ENCODE measurements at regions not wholly inside any gene's neighbourhood (a gene's known extent, or its start where the extent isn't known, plus 50 kb on each side); places are given as distances from the start of the nearest gene placed in this dataset.
"Not testable (repeated sequence)": the region's sequence is repeated elsewhere in the genome, so short reads cannot be mapped to it uniquely, and the experiment has no call there.

DNA sequence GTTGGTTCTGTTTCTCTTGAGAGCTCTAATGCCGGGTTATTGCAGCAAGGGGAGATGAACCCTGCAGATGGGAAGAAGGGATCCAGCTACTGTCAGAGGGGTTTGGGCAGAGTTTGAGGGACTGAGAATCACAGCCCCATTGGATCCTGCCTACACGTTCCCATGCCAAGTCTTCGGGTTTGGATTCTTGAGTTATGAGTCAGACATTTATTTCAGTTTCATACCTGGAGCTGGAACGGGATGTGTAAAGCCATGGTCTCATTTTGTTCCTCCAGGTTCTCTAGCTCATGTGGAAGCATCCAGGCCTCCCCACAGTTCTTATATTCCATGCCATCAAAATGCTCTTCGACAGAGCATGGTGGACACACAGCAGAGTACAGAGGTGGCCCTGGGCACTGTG, 275.4 kb upstream of the IRX4 start:
- no peak for DNase-seq

DNA sequence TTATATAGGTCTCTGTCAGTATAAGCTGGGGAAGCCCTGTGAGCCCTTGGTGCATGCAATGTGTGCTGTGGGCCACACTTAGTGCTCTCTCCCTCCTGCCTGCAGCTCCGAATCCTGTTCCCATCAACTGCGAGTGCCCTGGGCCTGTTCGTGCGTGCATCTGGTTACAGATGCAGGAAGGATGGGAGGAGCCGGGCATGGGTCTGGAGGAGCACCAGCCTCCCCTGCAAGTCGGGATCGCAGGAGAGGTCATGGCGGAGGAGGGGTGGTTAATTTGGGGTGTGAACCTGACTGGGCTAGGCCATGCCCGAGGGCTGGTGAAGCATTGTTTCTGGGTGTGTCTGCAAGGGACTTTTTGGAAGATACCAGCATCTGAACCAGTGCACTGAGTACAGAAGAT, 274.6 kb upstream of the IRX4 start:
- no peak for DNase-seq

DNA sequence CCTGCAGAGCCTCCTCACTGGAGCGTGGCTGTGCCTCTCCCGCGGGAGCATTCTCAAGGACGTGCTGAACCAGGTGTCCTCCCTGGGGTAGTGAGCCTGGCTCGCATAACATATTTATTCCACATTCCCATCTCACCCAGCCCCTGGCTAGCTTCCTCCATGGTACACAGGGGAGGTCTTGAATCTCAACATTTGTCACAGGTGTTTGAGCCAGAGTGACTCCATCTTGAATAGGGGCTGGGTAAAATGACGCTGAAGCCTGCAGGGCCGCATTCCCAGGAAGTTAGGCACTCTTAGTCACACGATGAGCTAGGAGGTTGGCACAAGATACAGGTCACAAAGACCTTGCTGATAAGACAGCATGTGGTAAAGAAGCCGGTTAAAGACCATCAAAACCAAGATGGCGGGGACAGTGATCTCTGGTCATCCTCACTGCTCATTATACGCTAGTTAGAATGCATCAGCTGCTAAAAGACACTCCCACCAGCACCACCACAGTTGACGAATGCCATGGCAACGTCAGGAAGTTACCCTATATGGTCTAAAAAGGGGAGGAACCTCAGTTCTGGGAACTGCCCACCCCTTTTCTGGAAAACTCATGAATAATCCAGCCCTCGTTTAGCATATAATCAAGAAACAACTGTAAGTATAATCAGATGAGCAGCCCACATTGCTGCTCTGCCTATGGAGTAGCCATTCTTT, 273.8 kb upstream of the IRX4 start:
- DNase-seq = no peak

DNA sequence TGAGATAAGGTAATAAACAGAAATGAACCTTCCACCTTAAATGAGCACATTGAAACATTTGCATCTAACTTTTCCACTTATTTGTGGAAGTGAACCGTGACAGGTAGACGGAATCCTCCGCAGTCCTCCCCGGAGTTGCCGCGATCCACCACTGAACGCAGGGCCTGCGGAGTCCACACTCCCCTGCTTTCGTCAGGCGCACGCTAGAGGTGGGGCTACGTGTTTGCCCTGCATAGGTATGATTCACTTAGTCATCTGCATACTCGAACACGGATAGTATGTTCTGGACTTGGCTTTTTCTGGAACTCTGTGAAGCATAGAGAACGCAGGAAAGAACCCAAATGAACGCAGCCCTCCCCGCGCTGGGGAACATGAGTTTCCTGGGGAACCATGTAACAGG, 272.8 kb upstream of the IRX4 start:
- no peak for DNase-seq

DNA sequence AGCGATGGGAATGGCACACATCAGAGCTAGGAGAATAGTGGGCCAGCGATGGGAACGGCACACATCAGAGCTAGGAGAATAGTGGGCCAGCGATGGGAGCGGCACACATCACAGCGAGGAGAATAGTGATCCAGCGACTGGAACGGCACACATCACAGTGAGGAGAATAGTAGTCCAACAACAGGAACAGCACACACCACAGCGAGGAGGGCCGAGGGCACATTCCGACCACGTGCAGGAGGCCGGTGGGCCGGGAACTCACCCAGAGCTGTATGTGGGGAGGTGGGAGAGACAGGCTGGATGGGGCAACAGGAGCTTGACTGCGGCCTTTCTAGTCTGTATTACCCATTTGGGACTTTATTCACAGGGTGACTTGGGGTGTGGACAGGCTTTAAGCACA, 271.1 kb upstream of the IRX4 start:
- no peak for DNase-seq

DNA sequence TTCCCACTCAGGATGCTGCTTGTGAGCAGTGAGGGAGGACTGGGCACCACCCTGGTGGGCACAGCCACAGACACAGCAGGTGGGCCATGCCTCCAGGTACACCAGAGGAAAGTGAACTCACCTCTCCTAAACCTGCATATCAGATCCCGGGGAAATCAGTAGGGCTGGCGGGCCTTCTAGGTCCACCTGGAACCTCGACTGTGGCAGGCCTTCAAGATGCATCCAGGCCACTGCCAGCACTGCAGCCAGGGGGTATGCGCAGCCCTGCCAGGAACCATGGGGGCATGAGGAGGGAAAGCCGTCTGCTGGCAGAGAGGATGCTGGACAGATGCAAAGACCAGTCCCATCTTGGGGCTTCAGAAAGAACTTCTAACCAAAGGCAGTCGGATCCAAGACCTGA, 270.6 kb upstream of the IRX4 start:
- no peak for DNase-seq

DNA sequence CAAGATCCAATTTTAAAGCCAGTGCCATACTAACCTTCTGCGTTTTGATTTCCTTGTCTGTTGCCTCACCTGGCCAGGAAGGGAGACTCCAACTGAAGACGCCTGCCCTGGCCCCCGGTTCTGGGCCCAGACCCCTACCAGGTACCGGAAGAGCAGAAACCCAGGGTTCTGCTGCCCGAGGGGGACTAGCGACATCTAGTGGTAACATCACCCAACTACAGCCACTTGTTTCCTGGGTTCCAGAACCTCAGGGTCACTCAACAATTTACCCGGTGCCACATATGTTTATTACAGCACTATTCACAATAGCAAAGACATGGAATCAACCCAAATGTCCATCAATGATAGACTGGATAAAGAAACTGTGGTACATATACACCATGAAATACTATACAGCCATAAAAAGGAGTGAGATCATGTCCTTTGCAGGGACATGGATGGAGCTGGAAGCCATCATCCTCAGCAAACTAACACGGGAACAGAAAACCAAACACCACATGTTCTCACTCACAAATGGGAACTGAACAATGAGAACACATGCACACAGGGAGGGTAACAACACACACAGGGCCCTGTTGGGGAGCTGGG, 268.7 kb upstream of the IRX4 start:
- not testable (repeated sequence) for DNase-seq

DNA sequence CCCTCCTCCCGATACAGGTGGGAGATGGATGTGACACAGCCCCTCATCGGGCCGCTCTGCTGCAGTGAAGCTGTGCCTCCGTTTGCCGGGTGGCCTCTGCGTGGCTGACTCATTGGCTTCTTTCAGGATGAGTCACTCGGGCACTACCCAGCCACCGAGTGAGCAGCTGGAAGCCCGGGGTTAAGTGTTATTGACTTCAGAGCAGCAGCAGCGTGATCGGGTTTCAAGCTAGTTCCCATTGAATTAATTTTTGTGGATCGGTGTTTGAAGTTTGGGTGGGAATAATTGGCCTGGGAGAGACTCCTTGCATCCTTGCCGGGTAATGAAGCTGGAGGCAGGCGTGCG, 266.4 kb upstream of the IRX4 start:
- peak; percentile 87 to 89 for DNase-seq

DNA sequence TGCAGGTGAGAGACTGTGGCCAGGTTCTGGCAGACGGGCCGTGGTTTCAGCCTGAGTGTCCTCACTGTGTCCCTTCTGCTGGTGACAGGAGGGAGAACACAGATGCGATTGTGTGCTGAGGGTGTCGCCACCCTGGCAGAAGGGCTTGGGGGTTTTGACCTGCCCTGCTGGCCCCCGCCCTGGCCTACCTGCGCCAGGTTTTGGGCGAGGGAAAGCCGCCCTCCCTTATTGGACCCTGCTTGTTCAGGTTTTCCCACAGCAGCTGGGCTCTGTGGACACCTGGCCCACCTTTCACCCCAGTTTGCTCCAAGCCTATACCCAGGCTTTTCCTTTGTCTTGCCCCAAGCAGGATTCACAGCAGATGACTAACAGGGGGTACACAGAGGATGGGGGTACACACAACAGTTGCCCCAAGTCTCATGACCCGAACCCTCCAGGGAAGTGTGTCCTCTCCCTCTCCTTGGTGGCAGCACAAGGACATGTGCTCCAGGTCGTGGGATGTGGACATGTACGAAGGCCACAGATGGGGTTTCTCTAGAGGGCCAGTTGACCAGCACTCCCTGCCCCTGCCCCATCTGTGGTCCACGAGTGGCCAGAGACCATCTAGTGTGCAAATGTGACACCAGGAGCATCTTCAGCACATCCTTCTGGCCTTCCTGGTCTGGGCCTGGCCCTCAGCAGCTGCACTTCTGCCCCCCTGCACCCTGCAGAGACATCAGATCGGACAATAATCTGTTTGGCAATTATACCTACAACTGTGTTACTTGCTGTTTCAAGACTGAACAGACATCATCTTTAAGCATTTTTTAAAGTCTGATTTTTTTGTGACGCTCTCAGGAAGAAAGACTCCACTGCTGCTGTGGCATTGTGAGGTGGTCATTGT, 265.8 kb upstream of the IRX4 start:
- no peak for DNase-seq

DNA sequence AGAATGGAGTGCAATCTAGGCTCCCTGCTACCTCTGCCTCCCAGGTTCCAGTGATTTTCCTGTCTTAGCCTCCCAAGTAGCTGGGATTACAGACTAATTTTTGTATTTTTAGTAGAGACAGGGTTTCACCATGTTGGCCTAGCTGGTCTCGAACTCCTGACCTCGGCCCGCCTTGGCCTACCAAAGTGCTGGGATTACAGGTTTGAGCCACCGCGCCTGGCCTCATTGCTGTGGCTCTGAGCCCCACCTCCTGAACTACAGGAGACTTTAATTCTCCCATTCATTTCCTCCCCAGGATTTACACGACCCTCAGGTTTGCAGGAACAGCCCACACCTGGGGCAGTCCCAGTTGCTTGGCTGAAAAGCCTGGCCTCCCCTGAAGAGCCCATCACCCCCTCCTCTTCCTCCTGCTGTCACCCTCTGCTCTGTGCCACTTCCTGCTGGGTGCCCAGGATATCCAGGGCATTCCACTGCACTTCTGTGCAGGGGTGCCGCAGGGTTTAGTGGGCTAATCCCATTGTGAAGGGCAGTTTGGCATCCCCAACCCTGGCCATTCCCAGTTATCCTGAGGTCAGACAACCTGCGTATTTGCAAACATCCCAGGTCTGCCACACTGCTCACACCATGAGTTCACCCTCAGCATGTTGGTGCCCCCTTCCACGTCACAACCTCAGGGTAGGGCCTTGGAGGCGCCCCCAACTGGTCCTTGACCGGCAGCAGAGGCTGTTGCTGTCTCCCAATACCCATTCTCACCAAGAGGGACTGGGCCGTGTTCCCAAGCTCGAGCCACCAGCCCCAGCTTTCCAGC, 265.0 kb upstream of the IRX4 start:
- no peak for DNase-seq

DNA sequence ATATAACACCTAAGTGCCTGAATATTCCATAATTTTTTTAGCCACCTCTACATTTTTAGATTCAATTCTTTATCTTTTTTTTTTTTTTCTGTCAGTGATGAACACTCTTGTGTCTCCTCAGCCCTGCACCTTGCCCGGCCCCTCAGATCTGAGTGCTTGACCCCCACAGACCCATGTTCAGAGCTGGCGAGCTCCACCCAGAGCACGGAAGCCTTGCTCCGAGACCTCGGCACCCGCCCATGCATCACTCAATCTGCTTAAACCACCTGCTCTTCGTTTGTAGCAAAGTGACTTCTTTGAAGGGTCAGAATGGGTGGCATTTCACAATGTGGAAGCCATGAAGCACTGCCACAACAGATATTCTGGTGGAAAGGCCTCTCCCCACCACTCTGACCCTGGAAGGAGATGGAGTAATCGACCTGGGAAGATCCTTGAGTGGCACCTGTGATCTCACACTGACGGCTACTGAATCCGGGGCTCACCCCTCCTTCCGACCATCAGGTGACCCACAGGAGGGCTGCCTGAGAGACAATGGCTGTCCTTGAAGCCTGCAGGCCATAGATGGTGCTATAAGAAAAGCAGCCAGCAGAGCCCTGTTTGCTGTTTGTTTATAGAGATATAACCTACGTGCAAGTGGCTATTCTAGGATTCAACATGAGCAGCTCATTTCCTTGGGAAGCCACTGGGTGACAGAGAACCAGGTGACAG, 261.1 kb upstream of the IRX4 start:
- no peak for DNase-seq

DNA sequence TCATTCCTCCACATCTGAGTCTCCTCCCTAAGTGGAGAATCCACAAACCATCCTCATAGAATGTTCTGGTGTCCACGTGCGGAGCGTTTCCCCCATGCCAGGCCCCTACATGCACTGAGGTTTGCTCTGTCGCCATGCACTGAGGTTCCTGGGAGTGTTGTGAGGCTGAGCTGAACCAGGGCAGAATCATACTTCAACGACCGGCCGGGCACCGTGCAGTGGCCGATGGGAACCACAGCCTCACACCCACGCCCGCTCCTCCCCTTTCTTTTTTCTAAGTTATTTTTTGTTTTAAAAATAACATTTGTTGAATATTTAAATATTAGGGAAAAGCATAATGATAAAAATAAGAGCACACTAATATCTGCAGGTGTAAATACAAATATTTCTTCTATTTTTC, 260.4 kb upstream of the IRX4 start:
- DNase-seq = no peak

DNA sequence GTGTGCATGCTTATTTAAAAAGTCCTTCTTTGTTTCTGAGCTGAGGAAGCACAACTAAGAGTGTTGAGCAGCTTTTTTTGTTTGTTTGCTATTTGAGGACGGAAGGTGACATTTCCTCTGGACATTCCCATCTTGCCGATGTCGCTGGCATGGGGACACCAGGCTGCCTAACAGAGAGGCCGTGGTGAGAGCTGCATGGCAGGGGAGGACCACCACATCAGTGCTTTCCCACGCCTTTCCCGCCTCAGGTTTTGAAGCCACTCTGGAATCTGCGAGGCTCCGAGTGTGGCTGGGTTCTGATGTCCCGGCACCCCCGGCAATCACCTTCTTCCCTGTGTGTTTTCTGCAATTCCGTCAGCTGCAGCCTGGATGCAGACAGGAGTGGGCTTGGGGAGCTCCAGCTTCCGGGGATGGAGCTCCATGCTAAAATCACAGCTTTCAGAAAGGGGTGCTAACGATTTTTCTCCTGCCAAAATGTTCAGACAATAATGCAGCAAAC, 259.8 kb upstream of the IRX4 start:
- no peak for DNase-seq

DNA sequence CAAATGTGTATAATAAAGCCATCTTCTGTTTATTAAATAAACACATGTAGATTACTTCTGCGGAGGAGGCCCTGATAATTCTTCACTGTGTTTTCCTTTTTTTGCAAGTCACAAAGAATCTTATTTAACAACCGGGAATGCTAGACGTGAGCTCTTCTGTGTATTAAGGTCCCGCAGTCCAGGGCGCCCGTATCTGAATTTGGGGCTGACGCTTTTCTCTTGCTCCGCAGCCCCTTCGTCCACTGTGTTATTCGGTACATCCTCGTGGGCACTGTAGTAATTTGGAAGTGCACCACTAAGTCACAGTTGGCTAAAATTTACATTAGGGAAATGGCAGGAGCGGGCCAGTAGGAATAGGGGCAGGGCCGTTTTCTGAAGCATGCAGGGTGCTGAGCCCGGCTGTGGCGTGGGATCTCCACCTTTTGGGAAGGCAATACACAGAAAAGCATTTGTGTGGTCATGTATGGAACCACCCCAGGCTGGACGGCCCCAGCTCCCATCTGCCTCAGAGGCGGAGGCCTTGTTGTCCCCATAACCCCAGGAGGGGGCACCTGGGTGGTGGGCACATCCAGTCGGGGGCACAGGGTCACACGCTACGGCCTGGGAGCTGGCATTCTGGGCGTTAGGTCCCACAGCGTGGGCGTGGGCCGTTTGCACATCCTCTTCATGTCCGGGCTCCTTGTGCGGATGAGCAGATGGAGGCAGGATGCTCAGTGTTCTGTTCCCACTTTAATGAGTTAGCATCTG, 258.7 kb upstream of the IRX4 start:
- no peak for DNase-seq

DNA sequence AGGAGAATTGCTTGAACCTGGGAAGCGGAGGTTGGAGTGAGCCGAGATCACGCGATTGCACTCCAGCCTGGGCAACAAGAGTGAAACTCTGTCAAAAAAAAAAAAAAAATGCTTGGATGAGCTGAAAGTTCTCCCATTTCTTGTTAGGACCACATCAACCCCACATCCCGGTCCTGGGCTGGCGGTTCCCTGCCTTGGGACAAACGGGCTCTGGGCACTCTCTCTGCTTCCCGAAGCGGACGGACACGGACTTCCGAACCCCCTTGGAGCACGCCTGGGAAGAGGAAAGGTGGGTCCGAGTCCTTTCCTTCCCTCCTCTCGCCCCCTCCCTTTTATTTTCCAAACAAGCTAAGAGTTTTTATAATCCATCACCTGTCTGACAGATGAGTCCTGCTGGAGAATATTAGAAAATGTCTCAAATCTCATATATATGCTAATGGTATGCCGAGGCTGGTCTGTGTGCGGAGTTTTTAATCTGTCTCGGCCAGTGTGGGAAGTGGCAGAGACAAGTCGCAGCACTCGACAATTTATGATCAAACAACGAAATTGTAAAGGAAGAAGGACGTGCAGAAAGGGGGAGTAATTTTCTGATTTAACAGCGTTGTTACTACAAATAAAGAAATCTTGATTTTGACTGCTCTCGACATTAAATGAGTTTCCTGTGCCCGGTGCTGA, 257.9 kb upstream of the IRX4 start:
- DNase-seq = no peak

DNA sequence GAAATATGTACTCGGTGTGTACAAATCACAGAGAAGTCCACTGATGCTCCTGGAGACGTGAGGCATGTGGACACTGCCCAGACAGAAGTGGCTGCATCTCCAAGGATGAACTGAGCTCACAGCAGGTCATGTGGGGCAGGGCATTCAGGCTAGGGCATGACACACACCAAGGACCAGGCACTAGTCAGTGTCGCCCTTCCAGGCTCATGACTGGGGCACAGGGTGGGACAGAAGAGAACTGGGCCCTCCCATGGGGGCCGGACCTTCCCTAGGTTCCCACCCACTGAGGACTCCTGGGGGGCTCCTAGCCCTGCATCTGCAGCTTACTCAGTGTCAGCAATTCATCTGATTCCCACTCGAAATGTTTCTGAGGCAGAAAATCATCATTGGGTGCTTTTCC, 256.8 kb upstream of the IRX4 start:
- no peak for DNase-seq

DNA sequence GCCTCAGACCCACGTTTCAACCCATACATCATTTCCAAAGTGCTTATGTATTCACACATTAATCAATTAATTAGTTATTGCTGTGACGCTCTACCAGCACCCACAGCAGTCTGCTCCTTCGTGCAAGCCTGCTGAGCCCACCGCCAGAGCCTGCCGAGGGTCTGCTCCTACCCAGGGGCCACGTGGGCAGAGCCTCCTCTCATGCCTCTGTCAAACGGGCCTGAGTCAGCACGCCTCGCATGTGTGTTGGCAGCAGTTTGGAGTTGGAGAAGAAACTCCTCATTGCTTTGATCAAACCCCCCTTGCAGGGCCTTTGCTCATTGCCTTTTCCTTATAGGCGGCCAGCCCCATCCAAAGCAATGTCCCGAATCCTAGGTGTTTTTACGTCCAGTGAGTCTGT, 256.2 kb upstream of the IRX4 start:
- no peak for DNase-seq

DNA sequence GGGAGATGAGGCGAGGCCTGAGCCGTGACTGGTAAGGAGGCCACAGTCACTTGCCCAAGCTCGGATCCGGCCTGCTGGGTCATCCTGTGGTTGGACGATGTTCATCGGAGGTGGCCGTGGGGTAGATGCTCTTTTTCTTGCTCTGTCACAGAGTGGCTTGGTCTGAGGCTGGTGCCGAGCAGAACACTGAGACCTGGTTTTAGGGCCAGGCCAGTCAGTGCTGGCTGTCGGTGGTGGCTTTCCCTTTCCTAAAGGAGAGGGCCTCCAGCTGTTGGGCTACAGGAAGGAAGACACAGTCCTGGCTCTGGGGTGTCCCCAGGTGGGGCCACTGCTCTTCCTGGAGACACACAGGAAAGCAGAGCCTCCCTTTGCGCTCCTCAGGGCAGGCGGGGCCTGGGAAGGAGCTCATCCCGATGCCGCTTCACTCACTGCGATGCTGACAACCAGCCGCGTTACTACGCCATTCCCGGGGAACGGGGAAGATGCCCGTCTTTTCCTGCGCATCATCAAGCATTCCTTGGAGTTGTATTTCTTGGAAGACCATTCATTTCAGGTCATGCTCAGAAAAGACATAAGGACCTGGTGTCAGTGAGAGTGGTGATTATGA, 254.8 kb upstream of the IRX4 start:
- DNase-seq = no peak

DNA sequence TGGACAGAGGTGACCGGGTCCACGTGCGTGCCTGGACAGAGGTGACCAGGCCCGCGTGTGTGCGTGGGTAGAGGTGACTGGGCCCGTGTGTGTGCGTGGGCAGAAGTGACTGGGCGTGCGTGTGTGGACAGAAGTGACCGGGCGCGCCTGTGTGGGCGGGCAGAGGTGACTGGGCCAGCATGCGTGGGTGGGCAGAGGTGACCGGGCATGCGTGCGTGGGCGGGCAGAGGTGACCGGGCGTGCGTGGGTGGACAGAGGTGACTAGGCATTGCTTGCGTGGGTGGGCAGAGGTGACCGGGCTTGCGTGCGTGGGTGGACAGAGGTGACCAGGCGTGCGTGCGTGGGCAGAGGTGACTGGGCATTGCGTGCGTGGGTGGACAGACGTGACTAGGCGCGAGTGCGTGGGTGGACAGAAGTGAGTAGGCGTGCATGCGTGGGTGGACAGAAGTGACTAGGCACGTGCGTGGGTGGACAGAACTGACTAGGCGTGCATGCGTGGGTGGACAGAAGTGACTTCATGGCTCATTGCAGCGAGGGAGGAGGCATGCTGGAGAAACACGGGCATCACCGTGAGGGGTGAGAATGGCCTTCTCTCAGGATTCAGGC, 254.1 kb upstream of the IRX4 start:
- no peak for DNase-seq

DNA sequence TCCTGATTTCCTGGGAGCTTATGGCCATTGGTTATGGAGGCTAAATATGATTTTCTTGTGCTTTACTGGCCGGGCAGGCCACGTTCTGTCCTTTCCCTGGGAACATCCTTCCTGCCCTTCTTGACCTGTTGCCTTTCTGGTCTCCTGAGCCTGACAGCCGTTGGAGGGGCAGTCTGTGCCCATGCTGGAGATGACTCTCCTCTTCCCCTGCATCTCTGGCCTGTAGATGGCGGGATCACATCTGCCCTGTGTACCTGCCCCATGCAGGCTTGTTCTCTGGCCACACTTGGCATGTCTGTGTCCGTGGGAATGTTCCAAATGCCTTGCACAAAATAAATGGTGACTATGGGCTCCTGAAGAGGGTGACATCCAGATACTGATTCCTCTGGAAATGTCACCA, 253.1 kb upstream of the IRX4 start:
- DNase-seq = no peak

Measured in SHP77 (cell line).